Cerebellar nuclear complex (tissue), 1 donor: ENCODE measurements at regions not wholly inside any gene's neighbourhood (a gene's known extent, or its start where the extent isn't known, plus 50 kb on each side); places are given as distances from the start of the nearest gene placed in this dataset.

ENCODE experiments used
- DNase-seq, 2 experiments: peaks; one replicate each; lab custom pipeline; 2025; lab: John Stamatoyannopoulos, UW

DNA sequence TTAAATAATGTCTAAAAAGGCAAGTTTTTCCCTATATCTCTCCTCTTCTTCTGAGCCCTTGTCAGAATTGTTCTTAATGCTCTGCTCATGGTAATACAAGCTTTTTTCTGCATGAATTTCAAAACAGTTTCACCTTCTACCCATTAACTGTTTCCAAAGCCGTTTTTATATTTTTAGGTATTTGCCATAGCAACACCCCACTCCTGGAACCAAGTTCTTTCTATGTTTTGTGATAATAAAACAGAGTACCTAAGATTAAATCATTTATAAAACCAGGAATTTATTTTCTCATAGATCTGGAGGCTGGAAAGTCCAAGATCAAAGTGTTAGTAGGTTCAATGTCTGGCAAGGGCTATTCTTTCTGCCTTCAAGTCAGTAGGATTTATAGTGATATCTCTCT is 497.4 kb downstream of the ETS1 start:
- DNase-seq = no peak

DNA sequence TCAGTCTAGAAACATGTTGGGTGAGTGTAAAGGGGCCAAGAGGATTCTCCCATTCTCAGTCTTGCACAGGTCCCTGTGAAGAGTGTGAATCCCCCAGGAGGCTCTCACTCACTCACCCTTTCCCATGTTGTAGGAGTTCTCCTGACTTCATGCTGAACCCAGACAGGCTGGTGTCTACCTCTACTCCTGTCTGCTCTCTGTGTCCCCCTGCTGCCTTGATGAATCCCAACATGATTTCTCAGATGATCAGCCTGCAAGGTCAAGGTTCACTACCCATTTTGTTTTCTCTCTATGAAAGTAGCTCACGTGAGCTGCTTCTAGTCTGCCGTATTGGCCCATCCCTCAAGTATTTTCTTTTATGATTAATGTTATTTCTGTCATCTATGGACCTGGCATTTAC is 500.6 kb downstream of the ETS1 start:
- DNase-seq = no peak

DNA sequence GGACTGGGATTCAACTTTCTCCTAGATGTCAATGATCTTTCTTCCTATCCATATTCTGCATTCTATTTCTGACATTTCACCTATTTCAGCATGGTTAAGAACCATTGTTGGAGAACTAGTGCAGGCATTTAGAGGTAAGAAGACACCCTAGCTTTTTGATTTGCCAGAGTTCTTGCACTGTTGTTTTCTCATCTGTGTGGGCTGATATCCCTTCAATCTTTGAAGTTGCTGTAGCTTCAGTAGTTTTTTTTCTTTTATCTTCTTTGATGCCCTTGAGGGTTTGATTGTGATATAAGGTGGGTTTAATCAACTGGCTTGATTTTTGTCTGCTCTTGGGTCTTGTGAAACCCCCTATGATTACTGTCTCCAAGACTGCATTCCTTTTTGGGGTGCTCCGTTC is 502.1 kb downstream of the ETS1 start:
- DNase-seq = no peak

DNA sequence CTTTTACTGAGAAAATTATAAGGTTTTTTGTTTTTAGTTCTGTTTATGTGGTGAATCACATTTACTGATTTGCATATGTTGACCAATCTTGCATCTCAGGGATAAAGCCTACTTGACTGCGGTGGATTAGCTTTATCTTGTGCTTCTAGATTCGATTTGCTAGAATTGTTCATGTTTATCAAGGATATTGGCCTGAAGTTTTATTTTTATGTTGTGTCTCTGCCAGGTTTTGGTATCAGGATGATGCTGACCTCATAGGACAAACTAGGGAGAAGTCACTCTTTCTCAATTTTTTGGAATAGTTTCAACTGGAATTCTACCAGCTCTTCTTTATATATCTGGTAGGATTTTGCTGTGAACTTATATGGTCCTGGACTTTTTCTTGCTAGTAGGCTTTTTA is 504.8 kb downstream of the ETS1 start:
- DNase-seq = no peak

DNA sequence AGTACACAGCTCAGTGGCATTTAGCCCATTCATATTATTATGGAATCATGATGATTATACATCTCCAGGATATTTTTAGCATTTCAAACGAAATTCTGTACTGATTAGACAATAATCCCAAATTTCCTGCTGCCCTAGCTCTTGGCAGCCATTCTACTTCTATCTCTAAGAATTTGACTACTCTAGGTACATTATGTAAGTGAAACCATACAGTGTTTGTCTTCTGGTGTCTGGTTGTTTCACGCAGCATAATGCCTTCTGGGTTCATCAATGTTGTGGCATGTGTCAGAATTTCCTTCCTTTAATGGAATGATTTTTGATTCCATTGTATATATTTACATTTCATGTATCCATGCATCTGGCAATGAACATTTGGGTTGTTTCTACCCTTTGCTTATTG is 517.7 kb downstream of the ETS1 start:
- DNase-seq = no peak

DNA sequence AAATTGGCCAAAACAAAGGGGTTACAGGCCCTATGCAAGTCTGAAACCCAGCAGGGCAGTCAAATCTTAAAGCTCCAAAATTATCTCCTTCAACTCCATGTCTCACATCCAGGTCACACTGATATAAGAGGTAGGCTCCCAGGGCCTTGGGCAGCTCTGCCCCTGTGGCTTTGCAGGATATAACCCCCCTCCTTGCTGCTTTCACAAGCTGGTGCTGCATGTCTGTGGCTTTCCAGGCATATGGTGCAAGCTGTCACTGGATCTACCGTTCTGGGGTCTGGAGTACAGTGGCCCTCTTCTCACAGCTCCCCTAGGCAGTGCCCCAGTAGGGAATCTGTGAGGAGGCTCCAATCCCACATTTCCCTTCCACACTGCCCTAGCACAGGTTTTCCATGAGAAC is 519.6 kb downstream of the ETS1 start:
- DNase-seq = no peak

DNA sequence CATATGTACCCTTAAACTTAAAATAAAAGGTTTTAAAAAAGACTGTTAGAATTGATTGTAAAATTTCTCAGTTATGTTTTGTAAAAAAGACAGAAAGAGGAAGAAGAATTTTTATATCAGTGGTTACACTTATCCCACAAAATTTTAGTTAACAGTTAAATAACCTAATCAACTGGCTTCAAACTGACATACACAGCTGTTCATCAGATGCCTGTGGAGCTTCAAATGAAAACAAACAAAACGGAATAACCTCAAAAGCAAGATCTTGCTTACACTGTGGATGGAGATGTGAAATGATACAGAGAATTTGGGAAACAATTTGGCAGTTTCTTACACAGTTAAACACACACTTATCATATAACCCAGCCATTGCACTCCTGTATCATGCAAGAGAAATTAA is 521.0 kb downstream of the ETS1 start:
- DNase-seq = no peak

DNA sequence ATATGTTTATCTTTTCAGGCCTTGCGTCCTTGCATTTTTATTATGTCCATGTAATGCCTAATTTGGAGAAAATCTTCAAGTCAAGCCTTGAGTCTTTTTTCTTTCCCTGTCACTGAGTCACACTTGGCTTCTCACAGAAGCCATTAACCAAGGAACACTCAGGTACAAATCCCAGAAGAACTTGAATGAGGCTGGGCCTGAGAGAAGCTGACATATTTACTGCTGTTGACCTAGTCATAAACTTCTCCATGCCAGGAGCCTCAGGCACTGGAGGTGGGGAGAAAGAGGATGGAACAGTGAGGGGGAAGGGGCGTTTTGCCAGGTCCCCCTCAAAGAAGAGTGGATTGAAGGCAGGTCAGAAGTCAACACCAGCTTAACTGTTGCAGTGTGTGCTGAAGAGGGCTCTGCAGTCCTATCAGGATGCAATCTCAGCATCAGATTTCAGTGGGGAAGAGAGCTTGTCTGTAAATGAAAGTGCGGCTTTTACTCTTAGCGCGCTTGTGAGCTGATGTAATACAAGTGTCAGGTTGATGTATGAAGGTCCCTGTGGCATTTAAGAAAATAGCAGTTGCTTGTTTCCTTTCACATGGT is 526.0 kb downstream of the ETS1 start:
- no peak for DNase-seq

DNA sequence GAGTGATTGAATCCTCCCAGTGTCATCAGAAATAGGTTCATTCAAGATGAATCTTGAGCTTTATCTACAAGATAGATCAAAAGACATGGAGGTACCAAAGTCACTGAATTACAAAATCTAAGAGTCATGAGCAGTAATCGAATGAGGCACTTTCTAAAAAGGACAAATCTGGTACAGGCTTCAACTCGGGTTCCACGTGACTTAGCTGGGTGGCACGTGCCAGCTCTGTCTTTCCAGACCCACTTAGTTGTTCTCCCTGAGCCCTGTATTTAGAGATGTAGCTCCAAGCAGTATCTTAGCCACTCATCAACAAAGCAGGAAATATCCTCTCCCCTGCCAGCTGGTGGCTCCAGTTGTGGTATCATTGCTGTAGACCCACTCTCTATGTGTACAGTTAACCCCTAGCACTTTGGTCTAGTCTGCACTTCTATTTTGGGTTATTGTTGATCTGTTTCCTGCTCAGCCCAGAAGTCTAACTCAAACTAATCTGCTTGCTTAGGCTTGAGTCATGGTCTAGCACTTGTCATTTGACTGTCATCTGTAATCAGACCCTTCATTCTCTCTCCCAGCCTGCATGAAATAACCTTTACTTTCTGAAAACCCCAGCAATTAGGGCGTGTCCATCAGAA is 528.7 kb downstream of the ETS1 start:
- no peak for DNase-seq

DNA sequence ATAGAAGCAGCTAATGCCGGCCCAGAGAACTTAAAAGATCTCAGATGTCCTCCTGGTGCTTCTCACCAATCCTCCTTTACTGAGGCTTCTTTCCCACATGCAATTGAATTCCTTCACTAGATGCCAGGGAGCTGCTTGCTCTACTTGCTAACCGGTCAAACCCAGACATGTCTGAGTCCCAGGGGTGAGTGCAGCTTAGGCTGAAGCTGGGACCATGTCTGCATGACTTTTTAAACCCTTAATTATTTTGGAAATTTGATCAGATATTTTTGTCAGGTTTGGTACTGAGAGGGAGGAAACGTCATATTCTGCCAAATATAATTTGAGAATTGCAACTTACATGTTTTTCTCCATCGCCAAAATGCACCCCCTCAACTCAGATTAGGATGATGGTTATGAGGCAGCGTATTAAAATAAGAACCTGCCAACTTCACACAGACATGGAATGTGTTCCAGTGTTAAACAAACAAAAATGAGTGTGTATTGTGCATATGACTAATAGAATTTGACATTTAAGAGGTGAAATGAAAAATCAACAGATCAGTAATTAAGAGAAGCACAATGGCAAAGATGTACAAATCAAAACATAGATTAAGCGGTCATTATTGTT is 529.5 kb downstream of the ETS1 start:
- no peak for DNase-seq

DNA sequence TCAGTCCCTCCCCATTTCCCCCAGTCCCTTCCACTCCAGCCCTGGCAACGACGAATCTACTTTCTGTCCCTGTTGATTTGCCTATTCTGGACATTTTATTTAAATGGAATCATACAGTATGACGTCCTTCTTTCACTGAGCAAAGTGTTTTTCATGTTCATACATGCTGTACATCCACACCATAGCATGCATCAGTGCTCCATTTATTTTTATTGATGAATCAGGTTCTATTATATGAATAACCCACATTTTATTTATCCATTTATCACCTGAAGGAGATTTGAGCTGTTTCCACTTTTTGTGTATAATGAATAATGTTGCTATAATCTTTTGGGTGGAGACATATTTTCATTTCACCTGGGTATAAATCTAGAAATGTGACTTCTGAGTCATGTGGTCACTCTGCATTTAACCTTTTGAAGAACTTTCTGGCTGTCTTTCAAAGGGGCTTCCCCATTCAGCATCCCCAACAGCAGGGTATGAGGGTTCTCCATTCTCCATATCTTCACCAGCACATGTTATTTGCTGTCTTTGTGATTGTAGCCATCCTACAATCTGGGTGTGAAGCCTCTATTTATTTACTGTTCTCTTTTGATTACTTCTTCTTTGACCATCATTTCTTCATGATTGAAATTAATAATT is 531.7 kb downstream of the ETS1 start:
- DNase-seq = no peak

DNA sequence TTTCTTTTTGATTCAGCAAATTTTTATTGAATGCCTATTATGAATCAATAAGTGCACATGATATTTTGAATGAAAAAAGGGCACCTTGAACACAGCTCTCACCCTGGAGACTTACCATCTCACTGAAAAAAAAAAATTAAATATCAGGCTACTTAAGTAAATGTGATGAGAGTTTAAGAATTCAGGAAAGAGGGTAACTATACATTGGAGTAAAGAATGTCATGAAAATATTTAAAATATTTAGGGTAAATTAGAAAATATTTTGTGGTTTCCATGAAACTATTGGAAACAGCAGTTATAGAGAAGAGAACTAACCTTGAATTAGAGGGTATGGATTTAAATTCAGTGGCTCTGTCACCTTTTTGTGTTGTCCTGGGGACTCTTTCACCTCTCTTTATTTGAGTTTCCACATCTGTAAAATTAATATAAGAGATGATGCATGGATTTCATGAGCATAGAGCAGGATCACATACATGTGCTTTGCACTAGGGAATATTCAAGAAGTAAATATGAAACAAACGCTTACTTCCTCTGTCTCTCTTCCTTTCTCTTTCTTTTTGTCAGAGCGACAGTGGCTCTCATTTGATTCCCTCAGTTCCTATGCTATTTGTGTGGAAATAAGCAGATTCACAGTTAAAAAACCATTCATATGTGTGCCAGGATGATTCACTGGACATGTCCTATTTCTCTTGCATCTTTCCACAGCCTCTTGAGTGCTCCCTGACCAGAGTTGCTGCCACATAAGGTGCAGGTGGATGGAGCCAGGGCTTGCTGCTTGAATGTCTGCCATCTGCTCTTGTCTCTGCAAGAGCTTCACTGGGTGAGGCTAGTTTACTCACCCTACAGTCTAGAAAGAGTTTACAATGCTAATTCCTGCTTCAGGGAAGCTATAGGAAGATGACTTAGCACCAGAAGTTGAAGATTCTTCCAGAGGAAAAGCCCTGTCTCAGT is 533.1 kb downstream of the ETS1 start:
- DNase-seq = no peak

DNA sequence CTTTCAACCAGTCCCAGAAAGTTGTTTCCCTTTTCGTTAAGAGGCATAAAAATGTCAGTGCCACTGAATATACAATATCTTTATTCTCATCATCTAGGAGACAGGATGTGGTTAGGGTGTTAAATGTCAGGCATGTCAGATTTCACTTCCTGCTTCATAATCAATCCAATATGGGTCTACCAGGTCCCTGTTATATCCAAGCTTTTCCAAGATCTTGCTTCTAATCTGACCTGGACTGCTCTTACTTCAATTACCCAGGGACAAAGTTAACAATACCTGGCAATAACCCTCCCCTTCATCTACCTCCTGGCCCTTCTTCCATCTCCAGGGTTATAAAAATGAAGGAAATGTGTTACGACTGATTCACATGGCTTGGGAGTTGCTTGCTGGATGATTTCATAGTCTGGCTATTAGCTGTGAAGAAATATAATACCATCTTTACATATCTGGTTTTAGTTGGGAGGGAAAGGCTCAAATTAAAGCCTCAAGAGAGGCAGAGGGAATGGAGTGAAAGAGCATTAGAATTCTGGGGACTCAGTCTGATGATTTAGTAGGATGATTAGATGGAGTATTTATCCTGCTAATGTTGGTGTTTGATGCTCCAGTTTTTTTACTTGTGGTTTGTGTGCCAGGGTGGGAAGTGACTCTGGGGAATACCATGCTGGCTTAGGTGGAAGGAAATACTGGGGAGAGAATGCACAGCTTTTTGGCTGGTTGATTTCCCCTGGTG is 534.3 kb downstream of the ETS1 start:
- DNase-seq = no peak

DNA sequence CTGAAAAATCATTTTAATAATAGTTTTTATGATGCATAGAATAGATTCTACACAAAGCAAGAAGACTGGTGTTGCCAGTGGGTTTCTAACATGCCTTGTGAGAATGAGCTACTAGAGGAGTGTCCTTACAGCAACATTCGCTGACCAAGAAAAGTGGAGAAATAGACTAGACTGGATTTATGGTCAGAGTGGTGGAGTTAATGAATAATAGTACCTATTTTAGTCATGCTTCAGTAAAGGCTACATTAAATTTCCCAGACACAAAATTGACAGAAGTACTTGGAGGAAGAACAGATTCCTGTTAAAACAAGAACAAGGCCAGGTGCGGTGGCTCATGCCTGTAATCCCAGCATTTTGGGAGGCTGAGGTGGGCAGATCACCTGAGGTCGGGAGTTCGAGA is 539.2 kb downstream of the ETS1 start:
- DNase-seq = no peak

DNA sequence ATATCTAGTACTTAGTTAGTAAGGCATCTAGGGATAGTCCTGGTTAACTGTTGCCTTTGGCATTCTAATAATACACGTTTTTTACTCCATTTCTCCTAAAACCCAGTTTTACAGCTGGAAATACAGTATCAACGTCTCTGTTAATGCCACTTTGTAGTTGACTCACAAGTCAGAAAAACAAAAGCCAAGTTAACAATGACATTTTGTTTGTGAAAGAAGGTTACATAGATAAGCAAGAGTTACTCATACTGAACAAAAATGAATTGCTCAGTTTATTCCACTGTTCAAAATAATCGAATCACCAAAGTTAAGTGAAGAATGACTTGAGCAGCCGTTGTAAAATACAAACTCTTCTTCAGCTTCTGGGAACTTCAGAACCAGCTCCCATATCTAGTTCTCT is 540.3 kb downstream of the ETS1 start:
- DNase-seq = no peak

DNA sequence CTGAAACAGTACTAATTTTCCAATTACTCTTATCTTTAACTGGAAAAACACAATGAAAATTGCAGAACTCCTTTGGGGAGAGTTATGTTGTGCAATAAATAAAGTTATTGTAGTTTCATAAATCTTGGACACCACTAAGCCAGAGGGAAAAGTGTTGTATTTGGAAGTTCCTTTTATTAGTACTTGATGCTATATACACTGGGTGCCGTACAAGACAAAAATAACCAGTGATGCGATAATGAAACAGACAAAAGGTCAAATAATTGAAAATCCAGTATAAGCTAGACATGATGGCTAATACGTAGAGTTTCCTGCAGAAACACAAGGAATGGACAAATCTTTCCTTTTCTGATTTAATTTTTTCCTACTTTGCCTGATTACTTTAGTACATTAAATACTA is 541.1 kb downstream of the ETS1 start:
- no peak for DNase-seq

DNA sequence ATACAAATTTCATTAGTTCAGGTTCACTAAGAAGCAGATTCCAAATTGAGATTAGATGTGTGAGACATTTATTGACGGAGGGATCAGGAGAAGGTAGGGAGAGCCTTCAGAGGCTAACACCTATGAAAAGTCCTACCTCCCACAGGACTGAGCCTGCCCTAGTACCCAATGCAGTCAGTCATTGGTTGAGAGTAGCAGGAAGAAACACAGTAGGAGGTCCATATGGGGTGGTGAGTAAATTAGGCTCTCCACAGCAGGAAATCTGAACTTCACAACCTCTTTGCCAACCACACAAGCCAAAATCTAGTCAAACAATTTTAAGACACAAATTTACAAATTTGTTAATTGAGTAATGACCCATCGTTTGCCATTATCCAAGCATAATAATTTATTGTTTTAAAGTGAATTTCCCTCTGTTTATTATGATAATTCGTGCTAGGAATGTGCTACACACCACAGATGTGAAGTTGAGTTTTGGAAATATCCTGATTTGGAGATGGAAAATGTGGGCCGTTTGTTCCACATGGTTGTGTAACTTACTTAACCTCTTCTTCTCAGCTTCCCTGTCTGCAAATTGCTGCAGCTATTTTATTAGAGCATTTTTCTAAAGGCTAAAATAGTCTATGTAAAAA is 542.1 kb downstream of the ETS1 start:
- DNase-seq = no peak

DNA sequence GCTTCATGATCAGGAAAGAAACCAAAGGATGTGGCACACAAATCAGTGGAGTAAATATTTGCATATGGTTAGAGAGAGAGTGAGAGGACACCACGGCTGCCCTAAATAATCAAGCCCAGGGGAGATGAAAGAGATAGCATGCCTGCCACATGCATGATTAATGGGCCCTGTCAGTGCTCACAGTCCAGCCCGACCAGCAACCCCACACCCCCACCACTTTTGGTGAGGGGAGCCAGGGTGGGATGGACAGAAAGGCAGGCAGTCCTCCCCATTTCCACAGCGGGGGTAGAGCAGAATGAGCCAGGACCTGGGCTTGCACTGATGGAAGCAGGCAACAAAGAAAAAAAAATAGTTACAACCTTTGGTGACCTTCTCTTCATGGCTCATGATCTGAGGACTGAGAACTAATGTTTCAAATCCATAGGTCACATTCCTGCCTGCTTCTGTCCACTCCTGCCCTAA is 545.0 kb downstream of the ETS1 start:
- no peak for DNase-seq

DNA sequence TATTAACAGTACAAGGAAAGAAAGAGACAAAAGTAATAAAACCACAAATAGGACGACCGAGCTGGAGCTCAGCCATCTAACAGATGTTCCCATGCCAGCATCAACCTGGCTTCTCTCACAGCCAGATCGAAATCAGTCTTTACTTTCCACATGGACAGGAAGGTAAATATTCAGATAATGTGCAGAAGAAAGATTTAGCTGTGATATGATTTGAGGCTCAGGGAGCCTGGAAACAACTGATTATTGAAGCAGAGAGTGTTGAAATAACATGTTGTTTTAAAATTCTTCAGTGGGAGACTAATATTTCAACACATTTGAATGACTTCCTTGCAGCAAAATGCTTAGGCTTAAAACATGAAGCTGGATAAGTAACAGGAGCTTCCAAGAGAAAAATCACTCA is 546.8 kb downstream of the ETS1 start:
- DNase-seq = no peak

DNA sequence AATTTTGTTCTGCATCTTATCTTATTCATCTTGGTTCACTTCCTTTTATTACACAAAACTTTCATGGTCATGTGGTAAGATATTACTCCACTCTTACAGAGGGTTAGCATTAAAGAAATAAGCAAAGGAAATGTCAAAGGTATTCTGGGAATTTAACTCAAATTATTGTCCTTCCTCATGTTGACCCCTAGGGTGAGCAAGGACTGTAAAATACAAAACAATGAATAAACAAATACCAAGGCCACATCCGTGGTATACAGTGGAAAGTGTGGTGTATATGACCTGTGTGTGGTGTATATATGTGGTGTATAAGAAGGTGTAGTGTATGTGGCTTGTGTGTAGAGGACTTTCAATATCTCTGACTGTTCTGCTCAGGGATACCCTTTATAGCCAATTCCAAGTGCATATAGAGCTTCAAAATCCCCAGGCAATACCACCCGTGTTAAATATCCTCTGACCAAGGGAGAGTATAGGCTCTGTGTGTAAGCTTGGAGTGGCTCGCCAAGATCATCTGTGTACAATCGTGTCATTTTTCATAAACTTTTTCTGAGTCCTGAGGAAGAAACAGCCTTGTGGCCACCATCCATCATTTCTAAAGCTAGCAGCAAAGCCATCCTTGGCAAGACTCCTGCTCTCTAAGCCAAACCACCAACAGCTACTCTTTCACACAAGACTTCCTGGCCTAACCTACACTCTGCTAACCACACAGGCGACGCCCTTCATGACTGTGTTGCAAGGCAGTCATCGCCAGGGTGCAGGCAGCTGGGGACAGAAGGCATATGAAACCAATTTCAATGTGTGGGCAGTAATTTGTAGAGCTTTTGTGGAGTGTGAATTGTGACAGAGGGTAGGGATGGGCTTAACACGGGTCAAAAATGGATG is 548.0 kb downstream of the ETS1 start:
- DNase-seq = no peak
